ENCODE measurements at regions not wholly inside any gene's neighbourhood (a gene's known extent, or its start where the extent isn't known, plus 50 kb on each side); places are given as distances from the start of the nearest gene placed in this dataset.
A peak's percentile ranks its signal among the peaks of the same experiment; 100 is the strongest.

- no peak for TF ChIP-seq ZFP36 (IDR thresholded peaks at IDR 0.05; ENCODE audit: borderline replicate concordance, partially characterized antibody)
- no peak for TF ChIP-seq CBX8 (IDR thresholded peaks at IDR 0.05)
- TF ChIP-seq CTCF (IDR thresholded peaks at IDR 0.05): no peak
- no peak for TF ChIP-seq HOXA7 (CRISPR knock-in tag; IDR thresholded peaks at IDR 0.05)
- no peak for TF ChIP-seq RARB (CRISPR knock-in tag; IDR thresholded peaks at IDR 0.05)
- no peak for TF ChIP-seq EHF (CRISPR knock-in tag; IDR thresholded peaks at IDR 0.05)
- no peak for TF ChIP-seq MAX (IDR thresholded peaks at IDR 0.05)
- no peak for TF ChIP-seq MYC (IDR thresholded peaks at IDR 0.05; ENCODE audit: borderline replicate concordance, low read length)
- no peak for TF ChIP-seq NR3C1 (IDR thresholded peaks at IDR 0.05)
- no peak for TF ChIP-seq RNF2 (IDR thresholded peaks at IDR 0.05; ENCODE audit: borderline replicate concordance, low read depth)
- no peak for TF ChIP-seq TP53 (CRISPR knock-in tag; IDR thresholded peaks at IDR 0.05)
- TF ChIP-seq HEYL (CRISPR knock-in tag; IDR thresholded peaks at IDR 0.05): no peak
- TF ChIP-seq EP300 (IDR thresholded peaks at IDR 0.05): no peak
- TF ChIP-seq E2F6 (IDR thresholded peaks at IDR 0.05; ENCODE audit: borderline replicate concordance, low read depth): no peak
- no peak for TF ChIP-seq RFX5 (IDR thresholded peaks at IDR 0.05)
- Histone ChIP-seq H3K4me2 (no peak overlapping the region), H3K9me3 (no peaks in the 10 kb centered on the region), H3K27ac (no peak overlapping the region), H3K4me3 (no peak overlapping the region), H3K4me1 (no peaks in the 10 kb centered on the region)
- FAIRE-seq (no peak), ATAC-seq (no peak), DNase-seq (ENCODE audit: low read depth in 1 of 2, low spot score in 1 of 2) (no peak)
- CTCF ChIA-PET: interaction anchor here (0.6 kb wide), 1 partner anchor 37 kb away, joined by 3 read pairs; no protein-coding TSS in a partner anchor
- POLR2A ChIA-PET: interaction anchor here (0.6 kb wide), 1 partner anchor 1935 kb away, joined by 3 read pairs; no protein-coding TSS in a partner anchor
These were observed 134.2 kb downstream of the SPATA31D1 start for GRCh38 chr9:82122731-82123130.

- DNase-seq (ENCODE audit: low read depth in 1 of 2, low spot score in 1 of 2) (no peak), ATAC-seq (no peak), FAIRE-seq (no peak)
- no peak overlapping the region for H3K4me3 ChIP-seq
- H3K4me1 ChIP-seq: no peaks in the 10 kb centered on the region
- H3K27ac ChIP-seq: no peak overlapping the region
- no peaks in the 10 kb centered on the region for H3K9me3 ChIP-seq
- no peak overlapping the region for H3K4me2 ChIP-seq
- TF ChIP-seq CTCF (IDR thresholded peaks at IDR 0.05) (no peak), FOSL2 (IDR thresholded peaks at IDR 0.05) (no peak), FOSL2 (CRISPR knock-in tag; IDR thresholded peaks at IDR 0.05) (peak; percentile 47; the same call in 1 of the 2 replicates), CBX8 (IDR thresholded peaks at IDR 0.05) (no peak), ZNF302 (CRISPR knock-in tag; IDR thresholded peaks at IDR 0.05) (no peak), ELK1 (IDR thresholded peaks at IDR 0.05; ENCODE audit: low read depth, low read length) (no peak), RNF2 (IDR thresholded peaks at IDR 0.05; ENCODE audit: borderline replicate concordance, low read depth) (no peak), HEYL (CRISPR knock-in tag; IDR thresholded peaks at IDR 0.05) (no peak), POLR2AphosphoS2 (conservative IDR thresholded peaks at IDR 0.05; ENCODE audit: low read length) (no peak), ZFP36 (IDR thresholded peaks at IDR 0.05; ENCODE audit: borderline replicate concordance, partially characterized antibody) (no peak)
- ChIA-PET POLR2A (no interaction called here), CTCF (interaction anchor here (0.8 kb wide), 1 partner anchor 8 kb away, joined by 3 read pairs; no protein-coding TSS in a partner anchor)
- 48% methylated on average over 3 of the region's 3 CpGs for WGBS (ENCODE audit: missing lambda C conversion rate)
These were observed 135.5 kb downstream of the SPATA31D1 start for GRCh38 chr9:82124090-82124489.

Measured in A549 (cell line).